SK-N-SH treated with all-trans-retinoic acid at 6 μM for 48 hours (cell line): ENCODE measurements at regions not wholly inside any gene's neighbourhood (a gene's known extent, or its start where the extent isn't known, plus 50 kb on each side); places are given as distances from the start of the nearest gene placed in this dataset.

Experiments
- ATAC-seq: fragments of 200-7000 bp; cut with Tn5 transposase; 3 replicates; pipeline ENCODE4 v1.9.1; 2020; ENCODE audit warnings: mild to moderate bottlenecking, moderate library complexity
- BACH2 ChIP-seq: fragments of 250-450 bp; sonication (Bioruptor Pico); IDR thresholded peaks from 2 replicates; pipeline ENCODE4 v1.9.0; 2021; ENCODE audit warnings: mild to moderate bottlenecking, borderline replicate concordance
- CSDC2 ChIP-seq: fragments of 250-450 bp; sonication (Bioruptor Pico); IDR thresholded peaks from 2 replicates; pipeline ENCODE4 v1.5.0; 2020; ENCODE audit warnings: mild to moderate bottlenecking, moderate library complexity
- ESRRG ChIP-seq: fragments of 250-450 bp; sonication (Bioruptor Pico); IDR thresholded peaks from 2 replicates; pipeline ENCODE4 v1.6.1; 2021; ENCODE audit warnings: mild to moderate bottlenecking
- GLIS3 ChIP-seq: fragments of 250-450 bp; sonication (Bioruptor Pico); IDR thresholded peaks from 2 replicates; pipeline ENCODE4 v1.5.0; 2020; ENCODE audit warnings: mild to moderate bottlenecking, moderate library complexity
- ISL1 ChIP-seq: fragments of 250-450 bp; sonication (Bioruptor Pico); IDR thresholded peaks from 2 replicates; pipeline ENCODE4 v2.1.2; 2022; ENCODE audit warnings: mild to moderate bottlenecking, moderate library complexity
- OSR1 ChIP-seq: fragments of 250-450 bp; sonication (Bioruptor Pico); IDR thresholded peaks from 2 replicates; pipeline ENCODE4 v1.8.0; 2022; ENCODE audit warnings: moderate library complexity, mild to moderate bottlenecking, inconsistent platforms
- PATZ1 ChIP-seq: fragments of 250-450 bp; sonication (Bioruptor Pico); IDR thresholded peaks from 2 replicates; pipeline ENCODE4 v1.8.0; 2020; ENCODE audit warnings: mild to moderate bottlenecking, moderate library complexity, borderline replicate concordance
- PPARA ChIP-seq: fragments of 250-450 bp; sonication (Bioruptor Pico); IDR thresholded peaks from 2 replicates; pipeline ENCODE4 v1.5.0; 2020; ENCODE audit warnings: mild to moderate bottlenecking, borderline replicate concordance
- RARB ChIP-seq: fragments of 250-450 bp; sonication (Bioruptor Pico); IDR thresholded peaks from 2 replicates; pipeline ENCODE4 v1.8.0; 2021; ENCODE audit warnings: mild to moderate bottlenecking, moderate library complexity
- SNAI2 ChIP-seq: fragments of 250-450 bp; sonication (Bioruptor Pico); IDR thresholded peaks from 2 replicates; pipeline ENCODE4 v1.5.0; 2020; ENCODE audit warnings: mild to moderate bottlenecking, moderate library complexity
- TCF4 ChIP-seq: fragments of 250-450 bp; sonication (Bioruptor Pico); IDR thresholded peaks from 2 replicates; pipeline ENCODE4 v1.8.0; 2021; ENCODE audit warnings: mild to moderate bottlenecking, moderate library complexity, borderline replicate concordance
- TOX ChIP-seq: fragments of 250-450 bp; sonication (Bioruptor Pico); IDR thresholded peaks from 2 replicates; pipeline ENCODE4 v1.8.0; 2021; ENCODE audit warnings: mild to moderate bottlenecking, moderate library complexity, borderline replicate concordance
- TSHZ2 ChIP-seq: fragments of 250-450 bp; sonication (Bioruptor Pico); IDR thresholded peaks from 2 replicates; pipeline ENCODE4 v1.5.0; 2020; ENCODE audit warnings: mild to moderate bottlenecking, moderate library complexity
- ZC3H10 ChIP-seq: fragments of 250-450 bp; sonication (Bioruptor Pico); IDR thresholded peaks from 2 replicates; pipeline ENCODE4 v1.5.1; 2021; ENCODE audit warnings: mild to moderate bottlenecking, moderate library complexity
- ZFP3 ChIP-seq: fragments of 250-450 bp; sonication (Bioruptor Pico); IDR thresholded peaks from 2 replicates; pipeline ENCODE4 v1.5.0; 2020; ENCODE audit warnings: mild to moderate bottlenecking, moderate library complexity
- ZFP30 ChIP-seq: fragments of 450-650 bp; formaldehyde crosslinking; IDR thresholded peaks from 2 replicates; pipeline ENCODE4 v1.5.0; 2022; ENCODE audit warnings: mild to moderate bottlenecking, moderate library complexity
- ZNF565 ChIP-seq: fragments of 450-650 bp; formaldehyde crosslinking; conservative IDR thresholded peaks from 2 replicates; pipeline ENCODE4 v1.5.0; 2020; ENCODE audit warnings: low read depth, mild to moderate bottlenecking, moderate library complexity
- ZNF70 ChIP-seq: fragments of 450-650 bp; formaldehyde crosslinking; IDR thresholded peaks from 2 replicates; pipeline ENCODE4 v1.5.0; 2020; ENCODE audit warnings: mild to moderate bottlenecking, moderate library complexity
- ZNF8 ChIP-seq: fragments of 450-650 bp; formaldehyde crosslinking; IDR thresholded peaks from 2 replicates; pipeline ENCODE4 v1.5.0; 2020; ENCODE audit warnings: mild to moderate bottlenecking, moderate library complexity
- TF ChIP-seq, protein P1 (sequence below): fragments of 250-450 bp; sonication (Bioruptor Pico); IDR thresholded peaks from 2 replicates; pipeline ENCODE4 v1.8.0; 2021; ENCODE audit warnings: low read depth, mild to moderate bottlenecking, moderate library complexity, borderline replicate concordance
- TF ChIP-seq, protein P2 (sequence below): fragments of 250-450 bp; sonication (Bioruptor Pico); IDR thresholded peaks from 2 replicates; pipeline ENCODE4 v1.5.1; 2020; ENCODE audit warnings: low read depth, mild to moderate bottlenecking, moderate library complexity
- TF ChIP-seq, protein P3 (sequence below): fragments of 250-450 bp; sonication (Bioruptor Pico); IDR thresholded peaks from 2 replicates; pipeline ENCODE4 v1.5.1; 2021; ENCODE audit warnings: mild to moderate bottlenecking, moderate library complexity

- no peak for TF ChIP-seq ZNF8
- TF ChIP-seq TSHZ2, result no peak
- TF ChIP-seq ZFP3 (CRISPR knock-in tag), result no peak
- no peak for TF ChIP-seq ZNF565 (CRISPR knock-in tag)
- no peak for TF ChIP-seq ZNF70 (CRISPR knock-in tag)
- TF ChIP-seq ESRRG, result no peak
- TF ChIP-seq CSDC2 (CRISPR knock-in tag), result no peak
- no peak for TF ChIP-seq PATZ1 (CRISPR knock-in tag)
- TF ChIP-seq TOX, result no peak
- TF ChIP-seq GLIS3 (CRISPR knock-in tag), result no peak
- TF ChIP-seq PPARA, result no peak
- no peak for TF ChIP-seq OSR1 (CRISPR knock-in tag)
- TF ChIP-seq SNAI2 (CRISPR knock-in tag), result no peak
- no peak for TF ChIP-seq BACH2 (CRISPR knock-in tag)
- TF ChIP-seq, protein P1, sequence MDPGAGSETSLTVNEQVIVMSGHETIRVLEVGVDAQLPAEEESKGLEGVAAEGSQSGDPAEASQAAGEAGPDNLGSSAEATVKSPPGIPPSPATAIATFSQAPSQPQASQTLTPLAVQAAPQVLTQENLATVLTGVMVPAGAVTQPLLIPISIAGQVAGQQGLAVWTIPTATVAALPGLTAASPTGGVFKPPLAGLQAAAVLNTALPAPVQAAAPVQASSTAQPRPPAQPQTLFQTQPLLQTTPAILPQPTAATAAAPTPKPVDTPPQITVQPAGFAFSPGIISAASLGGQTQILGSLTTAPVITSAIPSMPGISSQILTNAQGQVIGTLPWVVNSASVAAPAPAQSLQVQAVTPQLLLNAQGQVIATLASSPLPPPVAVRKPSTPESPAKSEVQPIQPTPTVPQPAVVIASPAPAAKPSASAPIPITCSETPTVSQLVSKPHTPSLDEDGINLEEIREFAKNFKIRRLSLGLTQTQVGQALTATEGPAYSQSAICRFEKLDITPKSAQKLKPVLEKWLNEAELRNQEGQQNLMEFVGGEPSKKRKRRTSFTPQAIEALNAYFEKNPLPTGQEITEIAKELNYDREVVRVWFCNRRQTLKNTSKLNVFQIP, result no peak
- TF ChIP-seq ZC3H10 (CRISPR knock-in tag), result no peak
- no peak for TF ChIP-seq ISL1 (CRISPR knock-in tag)
- no peak for TF ChIP-seq RARB
- TF ChIP-seq, protein P2, sequence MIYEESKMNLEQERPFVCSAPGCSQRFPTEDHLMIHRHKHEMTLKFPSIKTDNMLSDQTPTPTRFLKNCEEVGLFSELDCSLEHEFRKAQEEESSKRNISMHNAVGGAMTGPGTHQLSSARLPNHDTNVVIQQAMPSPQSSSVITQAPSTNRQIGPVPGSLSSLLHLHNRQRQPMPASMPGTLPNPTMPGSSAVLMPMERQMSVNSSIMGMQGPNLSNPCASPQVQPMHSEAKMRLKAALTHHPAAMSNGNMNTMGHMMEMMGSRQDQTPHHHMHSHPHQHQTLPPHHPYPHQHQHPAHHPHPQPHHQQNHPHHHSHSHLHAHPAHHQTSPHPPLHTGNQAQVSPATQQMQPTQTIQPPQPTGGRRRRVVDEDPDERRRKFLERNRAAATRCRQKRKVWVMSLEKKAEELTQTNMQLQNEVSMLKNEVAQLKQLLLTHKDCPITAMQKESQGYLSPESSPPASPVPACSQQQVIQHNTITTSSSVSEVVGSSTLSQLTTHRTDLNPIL (CRISPR knock-in tag), result no peak
- TF ChIP-seq, all 23 proteins: peak for 0
- no peak for ATAC-seq
Measured at GRCh38 chr6:140319209-140319608, 944.8 kb upstream of the CITED2 start.

GRCh38 chr6:140318408-140318807 is 944.0 kb upstream of the CITED2 start:
- no peak for ATAC-seq
- TF ChIP-seq ZNF565 (CRISPR knock-in tag) (no peak), BACH2 (CRISPR knock-in tag) (no peak), ZC3H10 (CRISPR knock-in tag) (no peak), GLIS3 (CRISPR knock-in tag) (no peak)
- TF ChIP-seq, all 23 proteins: peak for 0

- TF ChIP-seq ESRRG (no peak), ZNF70 (CRISPR knock-in tag) (no peak), TCF4 (CRISPR knock-in tag) (no peak), ZNF8 (no peak), ZFP3 (CRISPR knock-in tag) (no peak), ISL1 (CRISPR knock-in tag) (no peak), TSHZ2 (no peak), ZC3H10 (CRISPR knock-in tag) (no peak), BACH2 (CRISPR knock-in tag) (no peak), ZFP30 (CRISPR knock-in tag) (no peak)
- TF ChIP-seq, protein P1, result no peak
- TF ChIP-seq, protein P3, sequence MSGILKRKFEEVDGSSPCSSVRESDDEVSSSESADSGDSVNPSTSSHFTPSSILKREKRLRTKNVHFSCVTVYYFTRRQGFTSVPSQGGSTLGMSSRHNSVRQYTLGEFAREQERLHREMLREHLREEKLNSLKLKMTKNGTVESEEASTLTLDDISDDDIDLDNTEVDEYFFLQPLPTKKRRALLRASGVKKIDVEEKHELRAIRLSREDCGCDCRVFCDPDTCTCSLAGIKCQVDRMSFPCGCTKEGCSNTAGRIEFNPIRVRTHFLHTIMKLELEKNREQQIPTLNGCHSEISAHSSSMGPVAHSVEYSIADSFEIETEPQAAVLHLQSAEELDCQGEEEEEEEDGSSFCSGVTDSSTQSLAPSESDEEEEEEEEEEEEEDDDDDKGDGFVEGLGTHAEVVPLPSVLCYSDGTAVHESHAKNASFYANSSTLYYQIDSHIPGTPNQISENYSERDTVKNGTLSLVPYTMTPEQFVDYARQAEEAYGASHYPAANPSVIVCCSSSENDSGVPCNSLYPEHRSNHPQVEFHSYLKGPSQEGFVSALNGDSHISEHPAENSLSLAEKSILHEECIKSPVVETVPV (CRISPR knock-in tag), result no peak
- no peak for ATAC-seq
Measured at GRCh38 chr6:140317950-140318349, 943.5 kb upstream of the CITED2 start.
